ENCODE measurements at regions not wholly inside any gene's neighbourhood (a gene's known extent, or its start where the extent isn't known, plus 50 kb on each side); places are given as distances from the start of the nearest gene placed in this dataset.
"Not testable (repeated sequence)": the region's sequence is repeated elsewhere in the genome, so short reads cannot be mapped to it uniquely, and the experiment has no call there.

- DNase-seq = no peak
Measured at GRCh38 chr7:112981966-112982365, 104.7 kb downstream of the GPR85 start.

GRCh38 chr7:112979055-112979454, 107.6 kb downstream of the GPR85 start:
- not testable (repeated sequence) for DNase-seq

GRCh38 chr7:112977244-112977955, 109.2 kb downstream of the GPR85 start:
- DNase-seq = not testable (repeated sequence)

GRCh38 chr7:112970771-112971170, 115.9 kb downstream of the GPR85 start:
- peak in 1 of 5 experiments; percentile 2 for DNase-seq

GRCh38 chr7:112969946-112970345, 116.7 kb downstream of the GPR85 start:
- DNase-seq = no peak

- DNase-seq = no peak
Measured at GRCh38 chr7:112965506-112965905, 121.1 kb downstream of the GPR85 start.

GRCh38 chr7:112963634-112964033, 123.0 kb downstream of the GPR85 start:
- no peak for DNase-seq

- no peak for DNase-seq
Measured at GRCh38 chr7:112962815-112963214, 123.8 kb downstream of the GPR85 start.

GRCh38 chr7:112959276-112959675, 127.4 kb downstream of the GPR85 start:
- DNase-seq = no peak

- no peak for DNase-seq
Measured at GRCh38 chr7:112958775-112959174, 127.9 kb downstream of the GPR85 start.

GRCh38 chr7:112957901-112958300, 128.7 kb downstream of the GPR85 start:
- no peak for DNase-seq

- not testable (repeated sequence) for DNase-seq
Measured at GRCh38 chr7:112953031-112953430, 133.6 kb downstream of the GPR85 start.

GRCh38 chr7:112951070-112951469, 135.6 kb downstream of the GPR85 start:
- no peak for DNase-seq

GRCh38 chr7:112949682-112950081, 136.9 kb downstream of the GPR85 start:
- DNase-seq = not testable (repeated sequence)

GRCh38 chr7:112946350-112946749, 140.3 kb downstream of the GPR85 start:
- no peak for DNase-seq

- DNase-seq = no peak
Measured at GRCh38 chr7:112945046-112945445, 141.6 kb downstream of the GPR85 start.

- no peak for DNase-seq
Measured at GRCh38 chr7:112942981-112943380, 143.6 kb downstream of the GPR85 start.

- DNase-seq = not testable (repeated sequence)
Measured at GRCh38 chr7:112942125-112942524, 144.5 kb downstream of the GPR85 start.

- DNase-seq = no peak
Measured at GRCh38 chr7:112940314-112940732, 146.3 kb downstream of the GPR85 start.

- peak; percentile 98 to 99 (median 99) for DNase-seq
Measured at GRCh38 chr7:112939574-112940313, 146.9 kb downstream of the GPR85 start.

- peak in 3 of 5 experiments; percentile 15 to 46 (median 23) for DNase-seq
Measured at GRCh38 chr7:112938863-112939573, 147.6 kb downstream of the GPR85 start.

GRCh38 chr7:112937651-112938415, 147.6 kb upstream of the TMEM168 start:
- DNase-seq = peak in 1 of 5 experiments; percentile 15

GRCh38 chr7:112933598-112933997, 143.4 kb upstream of the TMEM168 start:
- DNase-seq = no peak
